GM12878 (cell line): ENCODE measurements at regions not wholly inside any gene's neighbourhood (a gene's known extent, or its start where the extent isn't known, plus 50 kb on each side); places are given as distances from the start of the nearest gene placed in this dataset.

ENCODE experiments used
- ATAC-seq: fragments of 200-7000 bp; cut with Tn5 transposase; 3 replicates; pipeline ENCODE4 v1.9.1; 2020; ENCODE audit warnings: mild to moderate bottlenecking, moderate library complexity
- BruUV-seq: library from RNA; stranded (reverse); fragments of 400-500 nt; replicated peaks from 2 replicates; lab custom pipeline; 2021; lab: Mats Ljungman, UMichigan
- CTCF ChIA-PET: fragments of 300-600 bp; sonication (Branson Sonifier 250); formaldehyde crosslinking; extraction: SDS; loops from one replicate; lab custom pipeline; 2021; ENCODE audit warnings: inconsistent platforms; lab: Yijun Ruan, JAX
- POLR2A ChIA-PET: fragments of 350-600 bp; formaldehyde crosslinking; extraction: SDS; loops from one replicate; lab custom pipeline; 2021; ENCODE audit warnings: inconsistent platforms; lab: Charles Lee
- RAD21 ChIA-PET: fragments of 300-600 bp; sonication (Branson Sonifier 250); formaldehyde crosslinking; loops from one replicate; lab custom pipeline; 2023; ENCODE audit warnings: antibody characterized with exemption; ENCODE audit not compliant: unreplicated experiment; lab: Charles Lee
- SMC1A ChIA-PET: fragments of 300-600 bp; sonication (Branson Sonifier 250); formaldehyde crosslinking; loops from one replicate; lab custom pipeline; 2023; ENCODE audit not compliant: unreplicated experiment, uncharacterized antibody; lab: Charles Lee
- DNase-seq: peaks from one replicate; pipeline ENCODE4 v3.0.0-alpha.2; 2011; ENCODE audit warnings: low read depth, low spot score
- FAIRE-seq: peaks from 3 replicates; lab custom pipeline; 2011; peaks lifted over from hg19 to GRCh38; lab: Jason Lieb, UNC
- H2AFZ ChIP-seq: 2 replicates; pipeline ENCODE4 v1.6.0; 2011; ENCODE audit warnings: low read depth, low read length, control low read depth; ENCODE audit not compliant: control insufficient read depth
- H3K27ac ChIP-seq: 2 replicates; pipeline ENCODE4 v1.5.1; 2011; ENCODE audit warnings: control low read depth; ENCODE audit not compliant: control insufficient read depth, insufficient read depth
- H3K27me3 ChIP-seq, 2 experiments: replicated peaks in 1 of 2; 2 replicates each; pipeline versions ENCODE4 v1.6.0 to v1.6.1; 2011; ENCODE audit warnings: low read length in 1 of 2; ENCODE audit not compliant: control insufficient read depth in 2 of 2, insufficient read depth in 2 of 2
- H3K36me3 ChIP-seq, 2 experiments: 2 replicates each; pipeline ENCODE4 v1.5.1; 2011; ENCODE audit warnings: low read length in 1 of 2; ENCODE audit not compliant: control insufficient read depth in 2 of 2, insufficient read depth in 2 of 2
- H3K4me1 ChIP-seq: 2 replicates; pipeline ENCODE4 v1.6.1; 2011; ENCODE audit warnings: mild to moderate bottlenecking, low read length, moderate library complexity, mixed read lengths; ENCODE audit not compliant: control insufficient read depth, insufficient read depth
- H3K4me2 ChIP-seq: 2 replicates; pipeline ENCODE4 v1.6.0; 2011; ENCODE audit warnings: control low read depth; ENCODE audit not compliant: control insufficient read depth, insufficient read depth
- H3K4me3 ChIP-seq: fragments of 200-600 bp; sonication (generic); 2 replicates; pipeline ENCODE4 v1.5.1; 2016
- H3K79me2 ChIP-seq: 2 replicates; pipeline ENCODE4 v1.6.0; 2011; ENCODE audit warnings: low read length; ENCODE audit not compliant: control insufficient read depth, insufficient read depth
- H3K9ac ChIP-seq: 2 replicates; pipeline ENCODE4 v1.8.0; 2011; ENCODE audit warnings: low read length, control low read depth, mixed read lengths; ENCODE audit not compliant: control insufficient read depth, insufficient read depth
- H3K9me3 ChIP-seq: replicated peaks from 3 replicates; pipeline ENCODE4 v1.5.1; 2011; ENCODE audit warnings: mild to moderate bottlenecking, low read length; ENCODE audit not compliant: control insufficient read depth, insufficient read depth
- H4K20me1 ChIP-seq: 2 replicates; pipeline ENCODE4 v1.6.0; 2011; ENCODE audit not compliant: control insufficient read depth, insufficient read depth
- ATF7 ChIP-seq: fragments of 450-650 bp; IDR thresholded peaks from 2 replicates; pipeline ENCODE4 v1.6.1; 2016; ENCODE audit warnings: low read depth, mild to moderate bottlenecking
- CUX1 ChIP-seq: IDR thresholded peaks from 2 replicates; pipeline ENCODE4 v1.6.1; 2012; ENCODE audit warnings: improper control_type of control experiment, low read depth, low read length; ENCODE audit not compliant: insufficient replicate concordance
- IRF3 ChIP-seq: fragments of 450-650 bp; IDR thresholded peaks from 2 replicates; pipeline ENCODE4 v1.6.1; 2014; ENCODE audit warnings: mild to moderate bottlenecking
- MEF2A ChIP-seq: IDR thresholded peaks from 2 replicates; pipeline ENCODE4 v1.6.1; 2011; ENCODE audit warnings: low read depth, mild to moderate bottlenecking, low read length, moderate library complexity; ENCODE audit not compliant: insufficient read depth
- PAX8 ChIP-seq: fragments of 450-650 bp; IDR thresholded peaks from 2 replicates; pipeline ENCODE4 v1.6.1; 2017; ENCODE audit warnings: mild to moderate bottlenecking, moderate library complexity
- RAD51 ChIP-seq: fragments of 450-650 bp; IDR thresholded peaks from 2 replicates; pipeline ENCODE4 v1.6.1; 2016; ENCODE audit warnings: moderate library complexity, mild to moderate bottlenecking, inconsistent platforms
- SMC3 ChIP-seq: IDR thresholded peaks from 2 replicates; pipeline ENCODE4 v1.6.1; 2011; ENCODE audit warnings: low read length, improper control_type of control experiment, borderline replicate concordance
- SP1 ChIP-seq: IDR thresholded peaks from one replicate; pipeline ENCODE4 v1.6.1; 2011; ENCODE audit warnings: low read depth, low read length
- SPI1 ChIP-seq: IDR thresholded peaks from 2 replicates; pipeline ENCODE4 v1.6.1; 2011; ENCODE audit warnings: low read depth, mild to moderate bottlenecking, low read length, moderate library complexity, borderline replicate concordance; ENCODE audit not compliant: insufficient read depth
- STAT1 ChIP-seq: fragments of 450-650 bp; conservative IDR thresholded peaks from 2 replicates; pipeline ENCODE4 v1.6.1; 2014; ENCODE audit warnings: antibody characterized with exemption, mild to moderate bottlenecking
- ZNF687 ChIP-seq: fragments of 450-650 bp; IDR thresholded peaks from 2 replicates; pipeline ENCODE4 v1.6.1; 2017; ENCODE audit warnings: mild to moderate bottlenecking, moderate library complexity
- WGBS: methylation state at CpG from one replicate; pipeline ENCODE4 v1.1.6; 2016; ENCODE audit warnings: low lambda C conversion rate; ENCODE audit not compliant: insufficient replicate concordance, insufficient coverage; ENCODE audit errors: missing lambda C conversion rate; 5-methylcytosine and 5-hydroxymethylcytosine counted together
- in situ Hi-C: fragments of 300-500 bp; cut with MboI; formaldehyde crosslinking; loops from 9 replicates; pipeline ENCODE4 v1.14.3; 2018; ENCODE audit warnings: mixed read lengths
- intact Hi-C: fragments of 100-400 bp; cut with micrococcal nuclease; formaldehyde crosslinking; loops from one replicate; pipeline ENCODE4 v1.14.2; 2022; ENCODE audit not compliant: unreplicated experiment

- TF ChIP-seq ZNF687, result no peak
- TF ChIP-seq SMC3, result no peak
- no peak for TF ChIP-seq ATF7
- TF ChIP-seq SP1, result no peak
These were observed 653.4 kb upstream of the LRRC4C start (continued) for GRCh38 chr11:42112866-42113265.

- FAIRE-seq (no peak), ATAC-seq (no peak), DNase-seq (no peak)
- WGBS, result 7% methylated on average over 1 of the region's 1 CpG
- TF ChIP-seq PAX8 (no peak), IRF3 (no peak), MEF2A (no peak), SPI1 (no peak), RAD51 (no peak), STAT1 (no peak), CUX1 (no peak)
- ChIA-PET CTCF (no interaction called here), RAD21 (no interaction called here), SMC1A (no interaction called here), POLR2A (no interaction called here)
- Histone ChIP-seq H3K36me3 (no peaks in the 10 kb centered on the region), H2AFZ (no peak overlapping the region), H4K20me1 (no peaks in the 10 kb centered on the region), H3K9me3 (no peaks in the 10 kb centered on the region), H3K9ac (no peak overlapping the region), H3K4me3 (no peak overlapping the region), H3K27me3 (no peaks in the 10 kb centered on the region), H3K79me2 (no peaks in the 10 kb centered on the region), H3K27ac (no peak overlapping the region), H3K4me2 (no peak overlapping the region), H3K4me1 (no peaks in the 10 kb centered on the region)
- no TSS peak for BruUV-seq
- intact Hi-C loops, result no loop called here
- in situ Hi-C loops, result no loop called here
These were observed 655.5 kb upstream of the LRRC4C start for GRCh38 chr11:42114927-42115326.
